ENCODE measurements at regions not wholly inside any gene's neighbourhood (a gene's known extent, or its start where the extent isn't known, plus 50 kb on each side); places are given as distances from the start of the nearest gene placed in this dataset.

DNA sequence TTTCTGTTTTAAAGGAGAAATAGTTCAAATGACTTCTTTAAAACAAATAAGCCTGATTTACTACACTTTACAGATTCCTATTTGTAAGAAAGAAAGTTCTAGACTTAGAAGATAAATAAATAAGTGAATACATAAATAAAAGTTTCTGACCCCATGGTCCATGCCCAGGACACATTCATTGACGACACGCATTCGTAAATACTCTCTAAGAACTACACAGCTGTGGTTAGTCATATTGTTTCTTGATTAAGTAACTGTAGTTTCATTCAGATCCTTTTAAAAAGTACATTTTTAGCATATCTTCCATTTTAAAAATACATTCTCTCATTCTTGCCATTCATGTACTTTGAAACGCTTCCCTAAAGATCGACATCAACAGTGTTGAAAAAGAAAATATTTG lies 497.4 kb downstream of the SETD4 start:
- no peak for TF ChIP-seq POLR2AphosphoS5 (IDR thresholded peaks at IDR 0.05; ENCODE audit: insufficient read depth, low read depth, low read length)
- TF ChIP-seq MYC (IDR thresholded peaks at IDR 0.05; ENCODE audit: low read depth, low read length): no peak
- TF ChIP-seq, protein P1, sequence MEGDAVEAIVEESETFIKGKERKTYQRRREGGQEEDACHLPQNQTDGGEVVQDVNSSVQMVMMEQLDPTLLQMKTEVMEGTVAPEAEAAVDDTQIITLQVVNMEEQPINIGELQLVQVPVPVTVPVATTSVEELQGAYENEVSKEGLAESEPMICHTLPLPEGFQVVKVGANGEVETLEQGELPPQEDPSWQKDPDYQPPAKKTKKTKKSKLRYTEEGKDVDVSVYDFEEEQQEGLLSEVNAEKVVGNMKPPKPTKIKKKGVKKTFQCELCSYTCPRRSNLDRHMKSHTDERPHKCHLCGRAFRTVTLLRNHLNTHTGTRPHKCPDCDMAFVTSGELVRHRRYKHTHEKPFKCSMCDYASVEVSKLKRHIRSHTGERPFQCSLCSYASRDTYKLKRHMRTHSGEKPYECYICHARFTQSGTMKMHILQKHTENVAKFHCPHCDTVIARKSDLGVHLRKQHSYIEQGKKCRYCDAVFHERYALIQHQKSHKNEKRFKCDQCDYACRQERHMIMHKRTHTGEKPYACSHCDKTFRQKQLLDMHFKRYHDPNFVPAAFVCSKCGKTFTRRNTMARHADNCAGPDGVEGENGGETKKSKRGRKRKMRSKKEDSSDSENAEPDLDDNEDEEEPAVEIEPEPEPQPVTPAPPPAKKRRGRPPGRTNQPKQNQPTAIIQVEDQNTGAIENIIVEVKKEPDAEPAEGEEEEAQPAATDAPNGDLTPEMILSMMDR (IDR thresholded peaks at IDR 0.05; ENCODE audit: extremely low read depth in 1 of 2, insufficient read depth in 1 of 2, low read depth in 1 of 2, low read length in 2 of 2): no peak
- TF ChIP-seq, protein P2, sequence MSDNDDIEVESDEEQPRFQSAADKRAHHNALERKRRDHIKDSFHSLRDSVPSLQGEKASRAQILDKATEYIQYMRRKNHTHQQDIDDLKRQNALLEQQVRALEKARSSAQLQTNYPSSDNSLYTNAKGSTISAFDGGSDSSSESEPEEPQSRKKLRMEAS (IDR thresholded peaks at IDR 0.05; ENCODE audit: insufficient read depth, insufficient read length): no peak
- no peak for TF ChIP-seq FOS (IDR thresholded peaks at IDR 0.05; ENCODE audit: borderline replicate concordance, insufficient read depth, low read length)
- no peak for TF ChIP-seq EZH2 (IDR thresholded peaks at IDR 0.05; ENCODE audit: borderline replicate concordance, low read depth, low read length, severe bottlenecking)
- intact Hi-C loops (cut with micrococcal nuclease) (no loop called here), dilution Hi-C loops (cut with MboI; ENCODE audit: extremely low pct_ligation_motif_present, low sequenced_read_pairs) (no loop called here)
- POLR2A ChIA-PET: no interaction called here
- no peaks in the 10 kb centered on the region for H3K36me3 ChIP-seq (ENCODE audit: control insufficient read depth in 2 of 2, extremely low read depth in 1 of 2, insufficient read depth in 2 of 2, low read length in 2 of 2)
- CTCF ChIA-PET: no interaction called here
- no peaks in the 10 kb centered on the region for H3K9me3 ChIP-seq (replicated peaks; ENCODE audit: control insufficient read depth, insufficient read depth, low read length)
- H3K4me3 ChIP-seq (replicated peaks in 1 of 3; ENCODE audit: insufficient read depth in 1 of 3, low read depth in 1 of 3, low read length in 3 of 3): no peak overlapping the region
- no peaks in the 10 kb centered on the region for H3K79me2 ChIP-seq (ENCODE audit: control insufficient read depth, insufficient read depth, low read length)
- peaks cover 8 to 13% of the 10 kb centered on the region in 2 experiments for H3K27me3 ChIP-seq (ENCODE audit: control insufficient read depth in 2 of 2, insufficient read depth in 2 of 2, low read length in 2 of 2)
- no peak overlapping the region for H2AFZ ChIP-seq (ENCODE audit: low read depth, low read length)
- H3K4me2 ChIP-seq (ENCODE audit: insufficient read depth, low read length): no peak overlapping the region
- no peak overlapping the region for H3K9ac ChIP-seq (replicated peaks; ENCODE audit: extremely low read depth, insufficient read depth, low read length)
- H3K27ac ChIP-seq (ENCODE audit: insufficient read depth, low read depth, low read length): no peak overlapping the region
- no peak for DNase-seq (ENCODE audit: low read depth, low spot score)
- H3K9me1 ChIP-seq (replicated peaks; ENCODE audit: control insufficient read depth, extremely low read depth, insufficient read depth, low read length): no peaks in the 10 kb centered on the region
- FAIRE-seq: no peak
- no peaks in the 10 kb centered on the region for H4K20me1 ChIP-seq (replicated peaks; ENCODE audit: control insufficient read depth, extremely low read depth, insufficient read depth, low read length)
- no peaks in the 10 kb centered on the region for H3K4me1 ChIP-seq (ENCODE audit: control insufficient read depth, extremely low read depth, insufficient read depth, low read length)
- BruUV-seq (replicated peaks): no TSS peak

DNA sequence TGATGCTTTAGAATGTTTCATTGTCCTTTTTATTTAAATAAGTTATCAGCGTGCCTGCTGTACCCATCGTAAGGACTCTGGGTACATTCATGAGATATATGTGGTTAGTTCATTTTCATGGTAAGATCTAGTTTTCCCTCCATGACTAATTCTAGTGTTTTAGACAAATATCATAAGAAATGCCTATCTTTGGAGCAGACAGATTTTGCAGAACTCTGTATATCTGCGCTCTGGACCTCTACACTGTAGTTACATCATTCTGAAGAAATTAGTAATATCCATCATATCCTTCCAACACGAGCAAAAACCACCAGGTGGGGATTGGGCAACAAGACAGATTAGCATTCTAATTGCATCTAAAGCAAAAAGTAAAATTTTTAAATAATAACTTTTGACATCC lies 499.2 kb downstream of the SETD4 start:
- H3K9ac ChIP-seq (replicated peaks; ENCODE audit: extremely low read depth, insufficient read depth, low read length): no peak overlapping the region
- H3K27me3 ChIP-seq (ENCODE audit: control insufficient read depth in 2 of 2, insufficient read depth in 2 of 2, low read length in 2 of 2): peaks cover 7 to 13% of the 10 kb centered on the region in 2 experiments
- dilution Hi-C loops (cut with MboI; ENCODE audit: extremely low pct_ligation_motif_present, low sequenced_read_pairs): no loop called here
- no peak for FAIRE-seq
- ChIA-PET CTCF (no interaction called here), POLR2A (no interaction called here)
- no peaks in the 10 kb centered on the region for H3K9me3 ChIP-seq (replicated peaks; ENCODE audit: control insufficient read depth, insufficient read depth, low read length)
- no peak for TF ChIP-seq POLR2A (IDR thresholded peaks at IDR 0.05; ENCODE audit: low read depth, low read length)
- TF ChIP-seq JUN (IDR thresholded peaks at IDR 0.05; ENCODE audit: borderline replicate concordance, insufficient read depth, insufficient read length, low read depth): no peak
- TF ChIP-seq, protein P2 (IDR thresholded peaks at IDR 0.05; ENCODE audit: insufficient read depth, insufficient read length): no peak
- no peak for TF ChIP-seq MYC (IDR thresholded peaks at IDR 0.05; ENCODE audit: low read depth, low read length)
- TF ChIP-seq EZH2 (IDR thresholded peaks at IDR 0.05; ENCODE audit: borderline replicate concordance, low read depth, low read length, severe bottlenecking): no peak
- TF ChIP-seq, protein P1 (IDR thresholded peaks at IDR 0.05; ENCODE audit: extremely low read depth in 1 of 2, insufficient read depth in 1 of 2, low read depth in 1 of 2, low read length in 2 of 2): no peak
- TF ChIP-seq GATA2 (IDR thresholded peaks at IDR 0.05; ENCODE audit: insufficient read depth, insufficient read length, low read depth, low read length): no peak
- no peak for TF ChIP-seq POLR2AphosphoS5 (IDR thresholded peaks at IDR 0.05; ENCODE audit: insufficient read depth, low read depth, low read length)
- TF ChIP-seq FOS (IDR thresholded peaks at IDR 0.05; ENCODE audit: borderline replicate concordance, insufficient read depth, low read length): no peak
- H4K20me1 ChIP-seq (replicated peaks; ENCODE audit: control insufficient read depth, extremely low read depth, insufficient read depth, low read length): no peaks in the 10 kb centered on the region
- intact Hi-C loops (cut with micrococcal nuclease): no loop called here
- H3K4me1 ChIP-seq (ENCODE audit: control insufficient read depth, extremely low read depth, insufficient read depth, low read length): no peaks in the 10 kb centered on the region
- H3K9me1 ChIP-seq (replicated peaks; ENCODE audit: control insufficient read depth, extremely low read depth, insufficient read depth, low read length): no peaks in the 10 kb centered on the region
- H2AFZ ChIP-seq (ENCODE audit: low read depth, low read length): no peak overlapping the region
- H3K36me3 ChIP-seq (ENCODE audit: control insufficient read depth in 2 of 2, extremely low read depth in 1 of 2, insufficient read depth in 2 of 2, low read length in 2 of 2): no peaks in the 10 kb centered on the region
- no peak overlapping the region for H3K27ac ChIP-seq (ENCODE audit: insufficient read depth, low read depth, low read length)
- H3K4me2 ChIP-seq (ENCODE audit: insufficient read depth, low read length): no peak overlapping the region
- no TSS peak for BruUV-seq (replicated peaks)
- DNase-seq (ENCODE audit: low read depth, low spot score): no peak
- H3K4me3 ChIP-seq (replicated peaks in 1 of 3; ENCODE audit: insufficient read depth in 1 of 3, low read depth in 1 of 3, low read length in 3 of 3): no peak overlapping the region
- H3K79me2 ChIP-seq (ENCODE audit: control insufficient read depth, insufficient read depth, low read length): no peaks in the 10 kb centered on the region

Data from endothelial cell of umbilical vein (primary cell).